HEK293T (cell line): ENCODE measurements at regions not wholly inside any gene's neighbourhood (a gene's known extent, or its start where the extent isn't known, plus 50 kb on each side); places are given as distances from the start of the nearest gene placed in this dataset.

Experiments used
- CTCF ChIA-PET: fragments of 350-600 bp; formaldehyde crosslinking; extraction: SDS; loops from one replicate; lab custom pipeline; 2021; ENCODE audit warnings: antibody characterized with exemption, inconsistent platforms; lab: Yijun Ruan, JAX
- POLR2A ChIA-PET: fragments of 350-600 bp; formaldehyde crosslinking; extraction: SDS; loops from one replicate; lab custom pipeline; 2020; ENCODE audit warnings: antibody characterized with exemption, inconsistent platforms; lab: Yijun Ruan, JAX
- DNase-seq: peaks from one replicate; pipeline ENCODE4 v3.0.0; 2012; ENCODE audit warnings: mixed read lengths; ENCODE audit errors: extremely low spot score
- ARNT ChIP-seq: fragments of 450-650 bp; IDR thresholded peaks from 2 replicates; pipeline ENCODE4 v1.6.1; 2017; ENCODE audit warnings: mild to moderate bottlenecking
- BHLHE40 ChIP-seq: fragments of 450-650 bp; IDR thresholded peaks from 2 replicates; pipeline ENCODE4 v1.6.1; 2016; ENCODE audit warnings: mild to moderate bottlenecking, moderate library complexity, borderline replicate concordance
- CTBP1 ChIP-seq: fragments of 450-650 bp; IDR thresholded peaks from 2 replicates; pipeline ENCODE4 v1.6.1; 2016; ENCODE audit warnings: borderline replicate concordance
- ELF4 ChIP-seq: fragments of 450-650 bp; IDR thresholded peaks from 2 replicates; pipeline ENCODE4 v1.6.1; 2017; ENCODE audit warnings: antibody characterized with exemption
- FOXA1 ChIP-seq: fragments of 450-650 bp; IDR thresholded peaks from 2 replicates; pipeline ENCODE4 v1.6.1; 2016; ENCODE audit warnings: mild to moderate bottlenecking
- FOXK2 ChIP-seq: fragments of 450-650 bp; IDR thresholded peaks from 2 replicates; pipeline ENCODE4 v1.6.1; 2016; ENCODE audit warnings: mild to moderate bottlenecking
- FOXM1 ChIP-seq: fragments of 450-650 bp; IDR thresholded peaks from 2 replicates; pipeline ENCODE4 v1.6.1; 2017; ENCODE audit warnings: mild to moderate bottlenecking, borderline replicate concordance
- HDGF ChIP-seq: fragments of 450-650 bp; IDR thresholded peaks from 2 replicates; pipeline ENCODE4 v1.6.1; 2017; ENCODE audit warnings: antibody characterized with exemption, borderline replicate concordance
- L3MBTL2 ChIP-seq: fragments of 450-650 bp; conservative IDR thresholded peaks from 2 replicates; pipeline ENCODE4 v1.6.1; 2016; ENCODE audit warnings: mild to moderate bottlenecking
- LEF1 ChIP-seq: fragments of 450-650 bp; IDR thresholded peaks from 2 replicates; pipeline ENCODE4 v1.6.1; 2017; ENCODE audit warnings: mild to moderate bottlenecking, borderline replicate concordance
- NFRKB ChIP-seq: fragments of 450-650 bp; IDR thresholded peaks from 2 replicates; pipeline ENCODE4 v1.6.1; 2016; ENCODE audit warnings: mild to moderate bottlenecking, moderate library complexity
- PKNOX1 ChIP-seq: fragments of 450-650 bp; IDR thresholded peaks from 2 replicates; pipeline ENCODE4 v1.6.1; 2016
- SP1 ChIP-seq: fragments of 450-650 bp; IDR thresholded peaks from 2 replicates; pipeline ENCODE4 v1.6.1; 2017
- SUZ12 ChIP-seq: fragments of 450-650 bp; IDR thresholded peaks from 2 replicates; pipeline ENCODE4 v1.6.1; 2016; ENCODE audit warnings: mild to moderate bottlenecking
- TARDBP ChIP-seq: fragments of 450-650 bp; IDR thresholded peaks from 2 replicates; pipeline ENCODE4 v1.6.1; 2016
- ZNF384 ChIP-seq: fragments of 450-650 bp; IDR thresholded peaks from 2 replicates; pipeline ENCODE4 v1.6.1; 2016

GRCh38 chr21:23712166-23712565, 1895.1 kb downstream of the MRPL39 start:
- no peak for DNase-seq
- ChIA-PET POLR2A (no interaction called here), CTCF (no interaction called here)
- TF ChIP-seq L3MBTL2: no peak
- TF ChIP-seq ELF4: no peak
- TF ChIP-seq NFRKB: no peak
- TF ChIP-seq BHLHE40: no peak
- TF ChIP-seq TARDBP: no peak
- TF ChIP-seq CTBP1: no peak

GRCh38 chr21:23706431-23706830, 1900.8 kb downstream of the MRPL39 start:
- TF ChIP-seq TARDBP: no peak
- no peak for TF ChIP-seq ARNT
- no peak for TF ChIP-seq FOXK2
- no peak for TF ChIP-seq CTBP1
- TF ChIP-seq SUZ12: no peak
- no peak for TF ChIP-seq ELF4
- TF ChIP-seq FOXM1: no peak
- no peak for TF ChIP-seq FOXA1
- ChIA-PET CTCF (no interaction called here), POLR2A (no interaction called here)
- no peak for DNase-seq

GRCh38 chr21:23699402-23699801, 1907.9 kb downstream of the MRPL39 start:
- POLR2A ChIA-PET: no interaction called here

GRCh38 chr21:23698619-23699018, 1908.7 kb downstream of the MRPL39 start:
- ChIA-PET CTCF (no interaction called here), POLR2A (no interaction called here)
- TF ChIP-seq LEF1 (no peak), ARNT (no peak), ZNF384 (no peak), SP1 (no peak), HDGF (no peak), BHLHE40 (no peak), FOXM1 (no peak), NFRKB (no peak), FOXK2 (no peak), ELF4 (no peak), L3MBTL2 (no peak)
- DNase-seq: no peak

More at GRCh38 chr21:23699402-23699801, 1907.9 kb downstream of the MRPL39 start:
- DNase-seq: no peak
- no peak for TF ChIP-seq ZNF384
- no peak for TF ChIP-seq BHLHE40
- TF ChIP-seq LEF1: no peak
- TF ChIP-seq L3MBTL2: no peak
- no peak for TF ChIP-seq NFRKB
- no peak for TF ChIP-seq FOXA1
- TF ChIP-seq ELF4: no peak
- TF ChIP-seq PKNOX1: no peak
- no peak for TF ChIP-seq HDGF
- no peak for TF ChIP-seq TARDBP
- TF ChIP-seq SP1: no peak
- no peak for TF ChIP-seq SUZ12
- no peak for TF ChIP-seq FOXM1
- no peak for TF ChIP-seq CTBP1
- CTCF ChIA-PET: no interaction called here

- CTCF ChIA-PET: no interaction called here
Observed at GRCh38 chr21:23695443-23695842, 1911.8 kb downstream of the MRPL39 start.

GRCh38 chr21:23694390-23694789, 1912.9 kb downstream of the MRPL39 start:
- ChIA-PET POLR2A (no interaction called here), CTCF (interaction anchor here (1.1 kb wide), 1 partner anchor 17 kb away, joined by 3 read pairs; no protein-coding TSS in a partner anchor)
- TF ChIP-seq LEF1 (no peak), SUZ12 (no peak)
- DNase-seq: no peak

More at GRCh38 chr21:23695443-23695842, 1911.8 kb downstream of the MRPL39 start:
- POLR2A ChIA-PET: no interaction called here
- no peak for DNase-seq
- TF ChIP-seq TARDBP: no peak
- TF ChIP-seq ELF4: no peak

- POLR2A ChIA-PET: no interaction called here
- CTCF ChIA-PET: no interaction called here
- DNase-seq: no peak
- TF ChIP-seq TARDBP (no peak), ELF4 (no peak)
Observed at GRCh38 chr21:23690316-23690715, 1917.0 kb downstream of the MRPL39 start.

- POLR2A ChIA-PET: no interaction called here
Observed at GRCh38 chr21:23686737-23687523, 1920.4 kb downstream of the MRPL39 start.

More at GRCh38 chr21:23686737-23687523, 1920.4 kb downstream of the MRPL39 start:
- CTCF ChIA-PET: no interaction called here
- TF ChIP-seq ZNF384 (no peak), TARDBP (no peak), LEF1 (no peak), SUZ12 (no peak), ELF4 (no peak), L3MBTL2 (no peak), CTBP1 (no peak), HDGF (no peak), NFRKB (no peak), FOXK2 (no peak), FOXM1 (no peak), FOXA1 (no peak), PKNOX1 (no peak), SP1 (no peak), BHLHE40 (no peak)
- DNase-seq: no peak
